ENCODE measurements at regions not wholly inside any gene's neighbourhood (a gene's known extent, or its start where the extent isn't known, plus 50 kb on each side); places are given as distances from the start of the nearest gene placed in this dataset.

DNA sequence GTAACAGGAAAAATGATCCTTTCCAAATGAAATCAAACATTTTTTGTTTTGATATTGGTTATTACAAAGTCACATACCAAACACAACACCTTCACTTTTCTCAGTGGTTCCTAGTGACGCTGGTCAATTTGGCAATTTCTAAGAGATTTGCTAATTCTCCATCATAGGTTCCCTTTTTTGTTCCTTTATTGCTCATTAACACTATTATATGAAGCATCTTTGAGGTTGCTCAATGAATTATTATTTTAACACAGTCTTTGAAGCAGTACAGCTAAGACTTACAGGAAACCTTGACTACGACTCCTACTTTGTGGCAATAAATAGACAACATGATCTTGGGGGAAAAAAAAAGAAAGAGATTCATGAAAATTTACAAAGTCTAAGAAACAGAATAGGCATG, 152.2 kb upstream of the VRK2 start:
- intact Hi-C loops (cut with micrococcal nuclease; ENCODE audit: unreplicated experiment), result no loop called here
- CTCF ChIA-PET, result no interaction called here
- DNase-seq (ENCODE audit: low read depth, low spot score), result no peak
- H3K4me3 ChIP-seq (ENCODE audit: low read depth in 2 of 2, low read length in 2 of 2), result no peak overlapping the region
- H3K4me1 ChIP-seq (ENCODE audit: control insufficient read depth, insufficient read depth, low read length), result no peaks in the 10 kb centered on the region
- H3K36me3 ChIP-seq (ENCODE audit: control insufficient read depth, insufficient read depth, low read length), result no peaks in the 10 kb centered on the region
- no peak overlapping the region for H3K27ac ChIP-seq (ENCODE audit: low read length)
- no TSS peak for BruUV-seq (replicated peaks)
- in situ Hi-C loops (cut with HindIII; ENCODE audit: low pct_unique_long_range_greater_than_20kb, low sequenced_read_pairs), result no loop called here
- no peak for ATAC-seq
- POLR2A ChIA-PET, result no interaction called here
- H3K27me3 ChIP-seq (ENCODE audit: control insufficient read depth, insufficient read depth, low read length), result no peaks in the 10 kb centered on the region
- TF ChIP-seq, protein P1, sequence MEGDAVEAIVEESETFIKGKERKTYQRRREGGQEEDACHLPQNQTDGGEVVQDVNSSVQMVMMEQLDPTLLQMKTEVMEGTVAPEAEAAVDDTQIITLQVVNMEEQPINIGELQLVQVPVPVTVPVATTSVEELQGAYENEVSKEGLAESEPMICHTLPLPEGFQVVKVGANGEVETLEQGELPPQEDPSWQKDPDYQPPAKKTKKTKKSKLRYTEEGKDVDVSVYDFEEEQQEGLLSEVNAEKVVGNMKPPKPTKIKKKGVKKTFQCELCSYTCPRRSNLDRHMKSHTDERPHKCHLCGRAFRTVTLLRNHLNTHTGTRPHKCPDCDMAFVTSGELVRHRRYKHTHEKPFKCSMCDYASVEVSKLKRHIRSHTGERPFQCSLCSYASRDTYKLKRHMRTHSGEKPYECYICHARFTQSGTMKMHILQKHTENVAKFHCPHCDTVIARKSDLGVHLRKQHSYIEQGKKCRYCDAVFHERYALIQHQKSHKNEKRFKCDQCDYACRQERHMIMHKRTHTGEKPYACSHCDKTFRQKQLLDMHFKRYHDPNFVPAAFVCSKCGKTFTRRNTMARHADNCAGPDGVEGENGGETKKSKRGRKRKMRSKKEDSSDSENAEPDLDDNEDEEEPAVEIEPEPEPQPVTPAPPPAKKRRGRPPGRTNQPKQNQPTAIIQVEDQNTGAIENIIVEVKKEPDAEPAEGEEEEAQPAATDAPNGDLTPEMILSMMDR (IDR thresholded peaks at IDR 0.05), result no peak
- TF ChIP-seq, protein P2, sequence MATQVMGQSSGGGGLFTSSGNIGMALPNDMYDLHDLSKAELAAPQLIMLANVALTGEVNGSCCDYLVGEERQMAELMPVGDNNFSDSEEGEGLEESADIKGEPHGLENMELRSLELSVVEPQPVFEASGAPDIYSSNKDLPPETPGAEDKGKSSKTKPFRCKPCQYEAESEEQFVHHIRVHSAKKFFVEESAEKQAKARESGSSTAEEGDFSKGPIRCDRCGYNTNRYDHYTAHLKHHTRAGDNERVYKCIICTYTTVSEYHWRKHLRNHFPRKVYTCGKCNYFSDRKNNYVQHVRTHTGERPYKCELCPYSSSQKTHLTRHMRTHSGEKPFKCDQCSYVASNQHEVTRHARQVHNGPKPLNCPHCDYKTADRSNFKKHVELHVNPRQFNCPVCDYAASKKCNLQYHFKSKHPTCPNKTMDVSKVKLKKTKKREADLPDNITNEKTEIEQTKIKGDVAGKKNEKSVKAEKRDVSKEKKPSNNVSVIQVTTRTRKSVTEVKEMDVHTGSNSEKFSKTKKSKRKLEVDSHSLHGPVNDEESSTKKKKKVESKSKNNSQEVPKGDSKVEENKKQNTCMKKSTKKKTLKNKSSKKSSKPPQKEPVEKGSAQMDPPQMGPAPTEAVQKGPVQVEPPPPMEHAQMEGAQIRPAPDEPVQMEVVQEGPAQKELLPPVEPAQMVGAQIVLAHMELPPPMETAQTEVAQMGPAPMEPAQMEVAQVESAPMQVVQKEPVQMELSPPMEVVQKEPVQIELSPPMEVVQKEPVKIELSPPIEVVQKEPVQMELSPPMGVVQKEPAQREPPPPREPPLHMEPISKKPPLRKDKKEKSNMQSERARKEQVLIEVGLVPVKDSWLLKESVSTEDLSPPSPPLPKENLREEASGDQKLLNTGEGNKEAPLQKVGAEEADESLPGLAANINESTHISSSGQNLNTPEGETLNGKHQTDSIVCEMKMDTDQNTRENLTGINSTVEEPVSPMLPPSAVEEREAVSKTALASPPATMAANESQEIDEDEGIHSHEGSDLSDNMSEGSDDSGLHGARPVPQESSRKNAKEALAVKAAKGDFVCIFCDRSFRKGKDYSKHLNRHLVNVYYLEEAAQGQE (IDR thresholded peaks at IDR 0.05; ENCODE audit: insufficient read depth in 1 of 2, low read depth in 2 of 2, low read length in 1 of 2), result no peak
- TF ChIP-seq POLR2AphosphoS5 (IDR thresholded peaks at IDR 0.05; ENCODE audit: low read depth, low read length) (no peak), TCF7L2 (IDR thresholded peaks at IDR 0.05; ENCODE audit: low read depth, low read length) (no peak), SIN3A (IDR thresholded peaks at IDR 0.05; ENCODE audit: borderline replicate concordance, insufficient read depth, low read depth, low read length) (no peak)
- no peaks in the 10 kb centered on the region for H3K9me3 ChIP-seq (ENCODE audit: control insufficient read depth, insufficient read depth, low read depth, low read length)

DNA sequence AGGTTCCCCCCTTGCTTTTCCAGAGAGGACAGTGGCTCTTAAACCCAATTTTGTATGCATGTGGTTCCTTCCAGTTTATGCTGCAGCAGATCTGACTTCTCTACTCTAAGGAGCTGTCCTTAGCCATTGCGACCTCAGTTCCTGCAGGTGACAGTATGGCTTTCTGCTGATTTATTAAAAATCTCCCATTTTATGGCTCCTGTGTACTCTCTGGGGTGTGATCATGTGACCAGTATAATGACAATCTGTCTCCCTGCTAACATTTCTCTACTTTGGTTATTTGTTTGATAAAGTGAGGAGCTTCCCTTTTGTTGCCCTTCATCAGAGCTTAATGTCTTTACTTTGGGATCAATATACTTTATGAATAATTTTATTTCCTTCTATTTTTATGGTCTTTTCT, 148.7 kb upstream of the VRK2 start:
- ATAC-seq (no peak), DNase-seq (ENCODE audit: low read depth, low spot score) (no peak)
- no TSS peak for BruUV-seq (replicated peaks)
- ChIA-PET CTCF (no interaction called here), POLR2A (no interaction called here)
- Histone ChIP-seq H3K4me3 (ENCODE audit: low read depth in 2 of 2, low read length in 2 of 2) (no peak overlapping the region), H3K27ac (ENCODE audit: low read length) (no peak overlapping the region), H3K27me3 (ENCODE audit: control insufficient read depth, insufficient read depth, low read length) (no peaks in the 10 kb centered on the region), H3K4me1 (ENCODE audit: control insufficient read depth, insufficient read depth, low read length) (no peaks in the 10 kb centered on the region), H3K36me3 (ENCODE audit: control insufficient read depth, insufficient read depth, low read length) (no peaks in the 10 kb centered on the region), H3K9me3 (ENCODE audit: control insufficient read depth, insufficient read depth, low read depth, low read length) (no peaks in the 10 kb centered on the region)
- in situ Hi-C loops (cut with HindIII; ENCODE audit: low pct_unique_long_range_greater_than_20kb, low sequenced_read_pairs) (no loop called here), intact Hi-C loops (cut with micrococcal nuclease; ENCODE audit: unreplicated experiment) (no loop called here)
- TF ChIP-seq POLR2AphosphoS5 (IDR thresholded peaks at IDR 0.05; ENCODE audit: low read depth, low read length) (no peak), TCF7L2 (IDR thresholded peaks at IDR 0.05; ENCODE audit: low read depth, low read length) (no peak), SIN3A (IDR thresholded peaks at IDR 0.05; ENCODE audit: borderline replicate concordance, insufficient read depth, low read depth, low read length) (no peak)
- TF ChIP-seq, protein P2 (IDR thresholded peaks at IDR 0.05; ENCODE audit: insufficient read depth in 1 of 2, low read depth in 2 of 2, low read length in 1 of 2), result no peak
- TF ChIP-seq, protein P1 (IDR thresholded peaks at IDR 0.05), result no peak

Measured in Panc1 (cell line).